HCT116 (cell line): ENCODE measurements at regions not wholly inside any gene's neighbourhood (a gene's known extent, or its start where the extent isn't known, plus 50 kb on each side); places are given as distances from the start of the nearest gene placed in this dataset.

Experiments used
- ATAC-seq: fragments of 200-7000 bp; cut with Tn5 transposase; 2 replicates; pipeline ENCODE4 v1.9.1; 2020; ENCODE audit warnings: mild to moderate bottlenecking, moderate library complexity
- BruUV-seq: library from RNA; stranded (reverse); fragments of 400-500 nt; replicated peaks from 2 replicates; lab custom pipeline; 2021; lab: Mats Ljungman, UMichigan
- CTCF ChIA-PET: fragments of 300-600 bp; sonication (Branson Sonifier 250); formaldehyde crosslinking; loops from one replicate; lab custom pipeline; 2021; ENCODE audit warnings: antibody characterized with exemption; lab: Charles Lee
- POLR2A ChIA-PET: fragments of 300-600, 350-600 bp; sonication (Branson Sonifier 250); formaldehyde crosslinking; loops from one replicate; lab custom pipeline; 2021; ENCODE audit warnings: antibody characterized with exemption; lab: Charles Lee
- RAD21 ChIA-PET, 2 experiments: fragments of 300-600 bp; sonication (Branson Sonifier 250); formaldehyde crosslinking; loops; one replicate each; lab custom pipeline; 2023; ENCODE audit warnings: low total read pairs in 2 of 2; ENCODE audit not compliant: uncharacterized antibody in 2 of 2, unreplicated experiment in 2 of 2, low non-redundant PET in 1 of 2; lab: Charles Lee
- DNase-seq: peaks from one replicate; pipeline ENCODE4 v3.0.0-alpha.2; 2010; ENCODE audit warnings: low read depth, low spot score
- H2AFZ ChIP-seq: fragments of 200-600 bp; shearing (Covaris generic), sonication (generic); 2 replicates; pipeline ENCODE4 v1.6.1; 2017; ENCODE audit warnings: low read depth, mixed run types, mixed read lengths, antibody characterized with exemption, low read length; ENCODE audit not compliant: poor library complexity, severe bottlenecking
- H3K27ac ChIP-seq: 2 replicates; pipeline ENCODE4 v1.5.1; 2012; ENCODE audit warnings: low read depth, low read length
- H3K27me3 ChIP-seq: fragments of 200-600 bp; sonication (generic); 2 replicates; pipeline ENCODE4 v1.6.1; 2016; ENCODE audit warnings: mixed run types, low read length, mixed read lengths; ENCODE audit not compliant: insufficient read depth
- H3K36me3 ChIP-seq, 2 experiments: fragments of 200-500 bp in 1 of 2; fragments of 200-600 bp in 1 of 2; sonication (Bioruptor generic) in 1 of 2; sonication (generic) in 1 of 2; 2 replicates each; pipeline versions ENCODE4 v1.5.1 to v1.6.1; 2014 to 2016; ENCODE audit warnings: low read length in 2 of 2, inconsistent platforms in 1 of 2, mixed read lengths in 1 of 2, mixed run types in 1 of 2; ENCODE audit not compliant: insufficient read depth in 2 of 2, control insufficient read depth in 1 of 2
- H3K4me1 ChIP-seq, 2 experiments: fragments of 200-600 bp in 1 of 2; sonication (generic) in 1 of 2; 2 replicates each; pipeline versions ENCODE4 v1.5.1 to v1.6.1; 2012 to 2017; ENCODE audit warnings: low read length in 2 of 2, inconsistent platforms in 1 of 2, mild to moderate bottlenecking in 1 of 2, mixed read lengths in 1 of 2, mixed run types in 1 of 2, moderate library complexity in 1 of 2; ENCODE audit not compliant: insufficient read depth in 2 of 2, control insufficient read depth in 1 of 2
- H3K4me2 ChIP-seq: fragments of 200-600 bp; sonication (generic); 2 replicates; pipeline ENCODE4 v1.6.1; 2017; ENCODE audit warnings: mixed run types, low read length, mixed read lengths
- H3K4me3 ChIP-seq, 2 experiments: fragments of 200-600 bp in 1 of 2; sonication (generic) in 1 of 2; replicated peaks in 1 of 2; 2 replicates each; pipeline ENCODE4 v1.5.1; 2011 to 2016; ENCODE audit warnings: low read length in 2 of 2, control low read depth in 1 of 2, low read depth in 1 of 2, mild to moderate bottlenecking in 1 of 2, mixed read lengths in 1 of 2, mixed run types in 1 of 2
- H3K79me2 ChIP-seq: fragments of 200-600 bp; sonication (generic); 2 replicates; pipeline ENCODE4 v1.6.1; 2017; ENCODE audit warnings: mild to moderate bottlenecking, mixed run types, low read length, moderate library complexity, mixed read lengths; ENCODE audit not compliant: insufficient read depth
- H3K9ac ChIP-seq: fragments of 200-600 bp; sonication (generic); 2 replicates; pipeline ENCODE4 v1.6.1; 2016; ENCODE audit warnings: low read length, mixed read lengths
- H3K9me2 ChIP-seq: fragments of 200-600 bp; sonication (generic), shearing (Covaris generic); 2 replicates; pipeline ENCODE4 v1.6.1; 2017; ENCODE audit warnings: mixed run types, mild to moderate bottlenecking, moderate library complexity; ENCODE audit not compliant: insufficient read depth
- H3K9me3 ChIP-seq, 2 experiments: fragments of 200-500 bp in 1 of 2; fragments of 200-600 bp in 1 of 2; sonication (Bioruptor generic) in 1 of 2; sonication (generic) in 1 of 2; 2 replicates each; pipeline ENCODE4 v1.6.1; 2014 to 2017; ENCODE audit warnings: low read length in 2 of 2, mixed read lengths in 2 of 2, inconsistent platforms in 1 of 2, low read depth in 1 of 2, mild to moderate bottlenecking in 1 of 2, mixed run types in 1 of 2, moderate library complexity in 1 of 2; ENCODE audit not compliant: control insufficient read depth in 1 of 2, insufficient read depth in 1 of 2
- H4K20me1 ChIP-seq: fragments of 200-600 bp; sonication (generic), shearing (Covaris generic); 2 replicates; pipeline ENCODE4 v1.6.1; 2017; ENCODE audit warnings: mixed run types, mild to moderate bottlenecking, moderate library complexity; ENCODE audit not compliant: insufficient read depth
- ATF3 ChIP-seq: IDR thresholded peaks from 2 replicates; pipeline ENCODE4 v1.6.1; 2012
- CBX3 ChIP-seq: IDR thresholded peaks from 2 replicates; pipeline ENCODE4 v1.6.1; 2012; ENCODE audit warnings: low read depth
- CEBPB ChIP-seq: IDR thresholded peaks from 2 replicates; pipeline ENCODE4 v1.6.1; 2012; ENCODE audit warnings: low read depth
- CTCF ChIP-seq, 3 experiments: fragments of 200-600 bp in 1 of 3; sonication (generic) in 1 of 3; IDR thresholded peaks in 2 of 3; conservative IDR thresholded peaks in 1 of 3; 2 replicates each; pipeline ENCODE4 v1.5.1; 2012 to 2017; ENCODE audit warnings: low read depth in 2 of 3, low read length in 2 of 3, antibody characterized with exemption in 1 of 3, borderline replicate concordance in 1 of 3, control low read depth in 1 of 3, mild to moderate bottlenecking in 1 of 3, mixed read lengths in 1 of 3, mixed run types in 1 of 3, moderate library complexity in 1 of 3; ENCODE audit not compliant: insufficient read depth in 1 of 3
- EGR1 ChIP-seq: IDR thresholded peaks from 2 replicates; pipeline ENCODE4 v1.6.1; 2012; ENCODE audit warnings: low read depth
- ELF1 ChIP-seq: IDR thresholded peaks from 2 replicates; pipeline ENCODE4 v1.6.1; 2012; ENCODE audit warnings: low read depth, borderline replicate concordance
- EZH2 ChIP-seq: fragments of 200-600 bp; sonication (generic); IDR thresholded peaks from 2 replicates; pipeline ENCODE4 v1.6.1; 2017; ENCODE audit warnings: antibody characterized with exemption, mixed run types
- EZH2phosphoT487 ChIP-seq: fragments of 200-600 bp; IDR thresholded peaks from 2 replicates; pipeline ENCODE4 v1.6.1; 2018; ENCODE audit warnings: antibody characterized with exemption, borderline replicate concordance
- FOSL1 ChIP-seq: IDR thresholded peaks from 2 replicates; pipeline ENCODE4 v1.6.1; 2012; ENCODE audit warnings: low read depth
- JUND ChIP-seq: IDR thresholded peaks from 2 replicates; pipeline ENCODE4 v1.6.1; 2012
- MAX ChIP-seq: IDR thresholded peaks from 2 replicates; pipeline ENCODE4 v1.6.1; 2012
- POLR2AphosphoS5 ChIP-seq: IDR thresholded peaks from 2 replicates; pipeline ENCODE4 v1.6.1; 2011; ENCODE audit warnings: mild to moderate bottlenecking, low read depth, low read length, moderate library complexity
- RAD21 ChIP-seq: IDR thresholded peaks from 2 replicates; pipeline ENCODE4 v1.6.1; 2012; ENCODE audit warnings: low read depth, mild to moderate bottlenecking
- REST ChIP-seq: IDR thresholded peaks from 2 replicates; pipeline ENCODE4 v1.6.1; 2012; ENCODE audit warnings: low read depth
- SIN3A ChIP-seq: IDR thresholded peaks from 2 replicates; pipeline ENCODE4 v1.6.1; 2012; ENCODE audit warnings: low read depth
- SP1 ChIP-seq: IDR thresholded peaks from 2 replicates; pipeline ENCODE4 v1.6.1; 2012; ENCODE audit warnings: low read depth
- SRF ChIP-seq: IDR thresholded peaks from 2 replicates; pipeline ENCODE4 v1.6.1; 2012; ENCODE audit warnings: low read depth
- TCF7L2 ChIP-seq: IDR thresholded peaks from 2 replicates; pipeline ENCODE4 v1.7.0; 2011; ENCODE audit warnings: borderline replicate concordance, inconsistent platforms; ENCODE audit not compliant: insufficient read depth, insufficient read length; ENCODE audit errors: extremely low read depth
- ZBTB33 ChIP-seq: IDR thresholded peaks from 2 replicates; pipeline ENCODE4 v1.6.1; 2011; ENCODE audit warnings: mild to moderate bottlenecking, low read length, moderate library complexity; ENCODE audit not compliant: insufficient replicate concordance; ENCODE audit errors: extremely low read depth
- ZFX ChIP-seq: fragments of 450-650 bp; IDR thresholded peaks from 2 replicates; pipeline ENCODE4 v1.6.1; 2017
- ZNF274 ChIP-seq: fragments of 200-500 bp; sonication (Bioruptor generic); IDR thresholded peaks from 2 replicates; pipeline ENCODE4 v1.6.1; 2014; ENCODE audit warnings: mild to moderate bottlenecking, low read depth, low read length, inconsistent platforms
- intact Hi-C: fragments of 100-400 bp; cut with micrococcal nuclease; formaldehyde crosslinking; loops from 2 replicates; pipeline ENCODE4 v1.10.0; 2022

GRCh38 chr3:191963182-191963581, 502.2 kb downstream of the PYDC2 start:
- intact Hi-C loops: no loop called here
- Histone ChIP-seq H3K79me2 (no peaks in the 10 kb centered on the region), H3K9ac (no peak overlapping the region), H3K4me1 (peaks cover 0 to 9% of the 10 kb centered on the region in 2 experiments; a peak in 3 of 4 replicates), H4K20me1 (no peaks in the 10 kb centered on the region), H3K27me3 (no peaks in the 10 kb centered on the region), H3K4me3 (no peak overlapping the region), H3K36me3 (no peaks in the 10 kb centered on the region), H3K27ac (no peak overlapping the region), H2AFZ (no peak overlapping the region), H3K9me3 (no peaks in the 10 kb centered on the region), H3K9me2 (no peaks in the 10 kb centered on the region), H3K4me2 (peak overlapping the region; percentile 7; the same call in 1 of the 2 replicates)
- ChIA-PET POLR2A (no interaction called here), RAD21 (no interaction called here), CTCF (no interaction called here)
- no TSS peak for BruUV-seq
- TF ChIP-seq ATF3: no peak
- no peak for TF ChIP-seq ELF1
- no peak for TF ChIP-seq ZNF274
- TF ChIP-seq FOSL1: peak; percentile 57
- no peak for TF ChIP-seq MAX
- TF ChIP-seq RAD21: no peak
- no peak for TF ChIP-seq CBX3
- no peak for TF ChIP-seq SIN3A
- TF ChIP-seq POLR2AphosphoS5: no peak
- TF ChIP-seq SP1: no peak
- TF ChIP-seq SRF: no peak
- no peak for TF ChIP-seq EGR1
- peak; percentile 36 for TF ChIP-seq TCF7L2
- TF ChIP-seq REST: no peak
- no peak for TF ChIP-seq ZFX
- no peak for TF ChIP-seq EZH2phosphoT487
- no peak for TF ChIP-seq ZBTB33
- TF ChIP-seq JUND: peak; percentile 62
- TF ChIP-seq CTCF (IDR thresholded peaks at IDR 0.05 in 2 of 3, conservative IDR thresholded peaks at IDR 0.05 in 1 of 3; ENCODE audit: borderline replicate concordance in 1 of 3, insufficient read depth in 1 of 3, low read depth in 2 of 3, low read length in 2 of 3): no peak
- TF ChIP-seq CEBPB: no peak
- TF ChIP-seq EZH2: no peak
- DNase-seq (no peak), ATAC-seq (peak; percentile 89)
